Naive thymus-derived CD4-positive, alpha-beta T cell (primary cell): ENCODE measurements at regions not wholly inside any gene's neighbourhood (a gene's known extent, or its start where the extent isn't known, plus 50 kb on each side); places are given as distances from the start of the nearest gene placed in this dataset.
A peak's percentile ranks its signal among the peaks of the same experiment; 100 is the strongest.

ENCODE experiments used
- ATAC-seq: fragments of 150-1000 bp; cut with Tn5 transposase; 2 replicates; pipeline ENCODE4 v1.10.0; 2021; ENCODE audit warnings: mild to moderate bottlenecking, moderate library complexity
- CTCF ChIA-PET: fragments of 350-600 bp; sonication (Branson Sonifier 250); formaldehyde crosslinking; loops from one replicate; lab custom pipeline; 2021; ENCODE audit warnings: antibody characterized with exemption; lab: Charles Lee
- POLR2A ChIA-PET: fragments of 350-600 bp; sonication (Branson Sonifier 250); formaldehyde crosslinking; loops from one replicate; lab custom pipeline; 2021; ENCODE audit warnings: antibody characterized with exemption, inconsistent platforms; lab: Charles Lee
- DNase-seq, 9 donors: peaks; one replicate each; pipeline versions ENCODE4 v3.0.0 to v3.0.0-alpha.2; 2020 to 2022; ENCODE audit warnings: mixed read lengths in 1 of 9
- H3K27ac ChIP-seq: one replicate; pipeline ENCODE4 v1.7.0; 2013; ENCODE audit warnings: mild to moderate bottlenecking, low read depth, low read length, moderate library complexity
- H3K27me3 ChIP-seq, 2 donors: one replicate each; pipeline ENCODE4 v1.7.0; 2013; ENCODE audit warnings: low read length in 2 of 2, mild to moderate bottlenecking in 2 of 2, moderate library complexity in 2 of 2; ENCODE audit not compliant: control insufficient read depth in 2 of 2, insufficient read depth in 2 of 2
- H3K36me3 ChIP-seq, 3 experiments: 1 replicate in 2 of 3; 2 replicates in 1 of 3; pipeline ENCODE4 v1.7.0; 2013; ENCODE audit warnings: low read length in 3 of 3, mild to moderate bottlenecking in 3 of 3, moderate library complexity in 1 of 3; ENCODE audit not compliant: insufficient read depth in 3 of 3, control insufficient read depth in 2 of 3
- H3K4me1 ChIP-seq, 2 donors: one replicate each; pipeline ENCODE4 v1.7.0; 2013; ENCODE audit warnings: low read length in 2 of 2, mild to moderate bottlenecking in 2 of 2, moderate library complexity in 1 of 2; ENCODE audit not compliant: control insufficient read depth in 2 of 2, insufficient read depth in 2 of 2
- H3K4me3 ChIP-seq: 2 replicates; pipeline ENCODE4 v1.7.0; 2013; ENCODE audit warnings: mild to moderate bottlenecking, low read length
- H3K9me3 ChIP-seq, 3 experiments: 1 replicate in 2 of 3; 2 replicates in 1 of 3; pipeline ENCODE4 v1.7.0; 2013; ENCODE audit warnings: low read length in 3 of 3; ENCODE audit not compliant: control insufficient read depth in 2 of 3
- H3K27ac Mint-ChIP-seq, 9 donors: one replicate each; pipeline ENCODE4 v1.8.0; 2020 to 2022; ENCODE audit warnings: mixed read lengths in 9 of 9, mild to moderate bottlenecking in 8 of 9, moderate library complexity in 5 of 9, inconsistent platforms in 2 of 9
- H3K27me3 Mint-ChIP-seq, 5 donors: one replicate each; pipeline ENCODE4 v1.8.0; 2021 to 2022; ENCODE audit warnings: mixed read lengths in 5 of 5, mild to moderate bottlenecking in 1 of 5
- H3K36me3 Mint-ChIP-seq, 5 donors: one replicate each; pipeline ENCODE4 v1.8.0; 2020 to 2022; ENCODE audit warnings: mixed read lengths in 5 of 5, mild to moderate bottlenecking in 3 of 5, inconsistent platforms in 1 of 5
- H3K4me1 Mint-ChIP-seq, 7 donors: one replicate each; pipeline ENCODE4 v1.8.0; 2020 to 2022; ENCODE audit warnings: mixed read lengths in 7 of 7, mild to moderate bottlenecking in 3 of 7, inconsistent platforms in 1 of 7
- H3K4me3 Mint-ChIP-seq, 10 donors: one replicate each; pipeline ENCODE4 v1.8.0; 2020 to 2022; ENCODE audit warnings: mild to moderate bottlenecking in 10 of 10, mixed read lengths in 10 of 10, moderate library complexity in 6 of 10, inconsistent platforms in 2 of 10
- H3K9me3 Mint-ChIP-seq, 11 donors: one replicate each; pipeline ENCODE4 v1.8.0; 2020 to 2022; ENCODE audit warnings: mixed read lengths in 11 of 11, mild to moderate bottlenecking in 4 of 11, inconsistent platforms in 1 of 11, moderate library complexity in 1 of 11
- intact Hi-C, 2 donors: fragments of 100-400 bp; cut with micrococcal nuclease; formaldehyde crosslinking; loops; one replicate each; pipeline ENCODE4 v1.15.1; 2023

DNA sequence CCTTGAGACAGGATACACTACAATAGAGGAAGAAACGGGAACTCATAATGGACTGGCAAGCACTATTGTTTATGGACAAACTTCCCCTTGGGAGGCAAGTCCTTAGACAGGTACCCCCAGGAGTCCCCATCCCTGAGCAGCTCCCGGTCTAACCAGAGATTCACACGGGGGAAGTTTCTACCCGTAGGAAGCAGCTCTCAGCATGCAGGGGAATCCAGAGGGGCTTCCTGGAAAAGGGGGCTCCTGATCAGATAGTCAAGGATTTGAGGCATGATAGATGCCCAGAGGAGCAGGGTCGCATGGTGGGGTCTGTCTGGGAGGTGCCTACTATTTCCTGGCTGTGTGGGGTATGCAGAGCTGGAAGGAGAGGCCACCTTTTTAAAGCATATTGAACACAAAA is 282.4 kb upstream of the RTL1 start:
- H3K9me3 Mint-ChIP-seq: peaks cover 0 to 2% (median 0%) of the 10 kb centered on the region in 11 donors
- ChIA-PET POLR2A (no interaction called here), CTCF (no interaction called here)
- H3K27ac Mint-ChIP-seq: no peak overlapping the region
- no peaks in the 10 kb centered on the region for H3K9me3 ChIP-seq
- no peaks in the 10 kb centered on the region for H3K36me3 ChIP-seq
- H3K4me1 ChIP-seq: no peaks in the 10 kb centered on the region
- intact Hi-C loops: no loop called here
- H3K4me3 Mint-ChIP-seq: no peak overlapping the region
- ATAC-seq: no peak
- no peaks in the 10 kb centered on the region for H3K36me3 Mint-ChIP-seq
- H3K27me3 Mint-ChIP-seq: peaks cover 0 to 10% (median 6%) of the 10 kb centered on the region in 5 donors
- H3K27me3 ChIP-seq: no peaks in the 10 kb centered on the region
- no peak overlapping the region for H3K4me3 ChIP-seq
- no peak overlapping the region for H3K27ac ChIP-seq
- DNase-seq: no peak
- peaks cover 0 to 3% (median 0%) of the 10 kb centered on the region in 7 donors for H3K4me1 Mint-ChIP-seq

DNA sequence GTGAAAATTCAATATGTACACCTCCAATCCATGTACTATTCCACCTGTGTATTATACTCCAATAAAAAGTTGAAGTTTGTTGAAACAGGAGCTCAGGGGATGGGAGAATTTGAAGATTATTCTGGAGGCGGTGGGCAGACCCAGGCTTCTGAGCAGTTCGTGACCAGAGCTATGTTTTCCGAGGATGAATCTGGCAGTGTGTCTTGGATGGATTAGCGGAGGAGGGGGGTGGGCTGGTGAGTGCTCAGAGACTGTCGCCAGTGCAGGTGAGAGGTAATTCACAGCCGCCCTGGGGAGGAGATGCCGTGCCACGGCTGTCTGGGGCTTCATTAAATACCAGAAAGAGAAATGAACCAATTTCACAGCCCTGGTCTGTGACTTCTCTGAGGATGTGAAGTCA is 283.0 kb upstream of the RTL1 start:
- ChIA-PET POLR2A (no interaction called here), CTCF (no interaction called here)
- Histone ChIP-seq H3K4me3 (no peak overlapping the region), H3K36me3 (no peaks in the 10 kb centered on the region), H3K4me1 (no peaks in the 10 kb centered on the region), H3K27me3 (no peaks in the 10 kb centered on the region), H3K9me3 (no peaks in the 10 kb centered on the region), H3K27ac (no peak overlapping the region)
- H3K36me3 Mint-ChIP-seq: no peaks in the 10 kb centered on the region
- H3K27me3 Mint-ChIP-seq: peaks cover 0 to 10% (median 6%) of the 10 kb centered on the region in 5 donors
- DNase-seq (no peak), ATAC-seq (no peak)
- H3K27ac Mint-ChIP-seq: no peak overlapping the region
- peaks cover 0 to 3% (median 0%) of the 10 kb centered on the region in 7 donors for H3K4me1 Mint-ChIP-seq
- intact Hi-C loops: no loop called here
- H3K9me3 Mint-ChIP-seq: peaks cover 0 to 2% (median 0%) of the 10 kb centered on the region in 11 donors
- no peak overlapping the region for H3K4me3 Mint-ChIP-seq

DNA sequence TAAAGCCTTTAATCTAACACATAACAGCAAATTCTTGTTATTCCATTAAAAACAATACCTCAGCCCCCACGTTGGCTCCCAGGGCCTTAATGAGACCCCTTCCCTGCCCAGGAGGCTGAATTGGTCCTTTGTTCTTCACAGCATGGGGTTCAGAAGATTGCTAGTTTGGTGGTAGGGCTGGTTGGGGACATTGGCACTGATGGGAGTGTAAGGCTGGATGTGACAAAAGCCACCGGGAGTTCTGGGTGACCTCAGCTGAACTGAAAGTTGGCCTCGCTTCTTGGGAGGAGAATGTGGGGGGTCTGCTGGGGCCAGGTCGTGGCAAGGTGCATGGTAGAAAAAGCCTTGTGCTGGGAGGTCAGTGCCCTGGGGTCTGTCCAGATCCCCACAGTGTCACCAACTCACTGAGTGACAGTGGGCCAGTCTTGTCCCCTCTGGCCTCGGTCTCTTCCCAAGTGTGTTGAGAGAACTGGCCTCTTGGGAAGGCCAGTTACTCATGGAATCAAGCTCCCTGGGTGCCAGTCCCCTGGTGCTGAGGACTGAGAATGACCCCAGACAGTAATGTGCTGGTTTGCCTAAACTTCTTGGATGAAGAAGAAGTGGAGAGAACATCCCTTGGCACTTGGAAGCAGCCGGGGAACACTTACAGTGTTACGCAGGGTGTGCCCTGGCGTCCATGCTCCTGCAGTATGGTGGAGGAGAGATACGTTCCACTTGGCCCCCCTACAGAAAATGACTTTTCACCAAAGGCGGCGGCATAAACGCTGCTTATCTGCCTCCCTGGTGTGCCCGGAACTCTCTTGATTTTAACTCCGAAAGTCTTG is 283.7 kb upstream of the RTL1 start:
- H3K9me3 Mint-ChIP-seq: peaks cover 0 to 2% (median 0%) of the 10 kb centered on the region in 11 donors
- no peak for DNase-seq

DNA sequence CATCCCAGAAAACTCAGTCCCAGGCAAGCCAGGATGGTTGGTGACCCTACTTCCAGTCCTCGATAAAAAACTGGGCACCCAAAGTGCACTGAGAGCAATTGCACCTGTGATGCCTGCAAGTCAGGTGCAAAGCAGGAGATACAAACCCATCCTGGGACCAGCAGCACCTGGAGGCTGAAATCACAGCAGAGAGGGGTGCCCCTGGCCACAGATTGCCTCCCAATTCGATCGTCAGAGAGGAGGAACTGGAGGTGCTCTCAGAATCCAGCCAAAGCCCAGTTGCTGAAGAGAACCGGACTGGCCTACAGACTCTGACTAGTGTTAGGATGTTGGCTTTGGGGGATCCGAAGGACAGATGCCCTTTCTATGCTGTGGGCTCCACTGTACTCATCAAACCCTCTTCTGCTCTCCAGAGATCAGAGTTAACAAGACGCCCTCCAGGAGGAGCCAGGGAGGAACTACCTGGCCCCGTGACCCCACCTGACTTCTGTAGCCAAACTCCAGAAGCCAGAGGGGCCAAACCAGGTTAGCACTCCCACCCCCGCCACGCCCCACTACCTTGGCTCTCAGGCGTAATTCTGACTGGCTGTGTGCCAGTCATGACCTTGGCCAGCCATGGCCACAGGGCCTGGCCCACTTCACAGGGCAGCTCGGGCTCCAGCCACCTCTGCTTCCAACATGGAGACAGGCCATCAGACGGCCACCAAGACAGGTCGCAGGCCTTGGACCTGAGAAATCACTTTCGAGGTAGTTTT is 284.5 kb upstream of the RTL1 start:
- no peaks in the 10 kb centered on the region for H3K9me3 ChIP-seq
- Mint-ChIP-seq H3K27ac (no peak overlapping the region), H3K27me3 (peaks cover 0 to 10% (median 6%) of the 10 kb centered on the region in 5 donors), H3K4me3 (no peak overlapping the region), H3K9me3 (peaks cover 0 to 2% (median 0%) of the 10 kb centered on the region in 11 donors), H3K36me3 (no peaks in the 10 kb centered on the region), H3K4me1 (peaks cover 0 to 3% (median 0%) of the 10 kb centered on the region in 7 donors)
- ChIA-PET CTCF (no interaction called here), POLR2A (no interaction called here)
- ATAC-seq (no peak), DNase-seq (no peak)
- no peaks in the 10 kb centered on the region for H3K27me3 ChIP-seq
- intact Hi-C loops: no loop called here
- no peaks in the 10 kb centered on the region for H3K4me1 ChIP-seq
- H3K36me3 ChIP-seq: no peaks in the 10 kb centered on the region
- no peak overlapping the region for H3K27ac ChIP-seq
- H3K4me3 ChIP-seq: no peak overlapping the region

More for the DNA sequence above, 283.7 kb upstream of the RTL1 start:
- no peak for ATAC-seq
- H3K36me3 ChIP-seq: no peaks in the 10 kb centered on the region
- POLR2A ChIA-PET: no interaction called here
- H3K27ac ChIP-seq: no peak overlapping the region
- no peaks in the 10 kb centered on the region for H3K27me3 ChIP-seq
- H3K36me3 Mint-ChIP-seq: no peaks in the 10 kb centered on the region
- no peak overlapping the region for H3K27ac Mint-ChIP-seq
- no peaks in the 10 kb centered on the region for H3K9me3 ChIP-seq
- CTCF ChIA-PET: no interaction called here
- intact Hi-C loops: no loop called here
- no peak overlapping the region for H3K4me3 Mint-ChIP-seq
- H3K4me1 Mint-ChIP-seq: peaks cover 0 to 3% (median 0%) of the 10 kb centered on the region in 7 donors
- peaks cover 0 to 10% (median 6%) of the 10 kb centered on the region in 5 donors for H3K27me3 Mint-ChIP-seq
- H3K4me1 ChIP-seq: no peaks in the 10 kb centered on the region
- H3K4me3 ChIP-seq: no peak overlapping the region

DNA sequence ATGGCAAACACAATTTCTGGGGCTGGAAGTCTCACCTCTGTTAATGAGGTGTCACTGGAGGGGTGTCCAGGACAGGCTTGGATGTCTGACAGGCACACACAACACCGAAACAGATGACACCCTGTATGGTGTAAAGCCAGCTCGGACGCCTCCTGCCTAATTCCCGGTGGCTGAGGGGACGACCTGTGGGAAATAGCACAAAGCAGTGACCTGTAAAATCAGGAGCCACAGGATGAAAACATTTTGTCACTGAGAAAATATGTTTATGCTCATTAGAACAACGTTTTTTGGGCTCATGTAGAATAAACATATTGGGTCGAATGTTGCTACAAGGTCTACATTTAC is 285.0 kb upstream of the RTL1 start:
- ChIA-PET CTCF (no interaction called here), POLR2A (no interaction called here)
- H3K4me1 Mint-ChIP-seq: peaks cover 0 to 3% (median 0%) of the 10 kb centered on the region in 7 donors
- Histone ChIP-seq H3K36me3 (no peaks in the 10 kb centered on the region), H3K27ac (no peak overlapping the region), H3K27me3 (no peaks in the 10 kb centered on the region), H3K4me3 (no peak overlapping the region), H3K4me1 (no peaks in the 10 kb centered on the region), H3K9me3 (no peaks in the 10 kb centered on the region)
- DNase-seq (no peak), ATAC-seq (no peak)
- intact Hi-C loops: no loop called here
- H3K27ac Mint-ChIP-seq: no peak overlapping the region
- peaks cover 0 to 2% (median 0%) of the 10 kb centered on the region in 11 donors for H3K9me3 Mint-ChIP-seq
- no peak overlapping the region for H3K4me3 Mint-ChIP-seq
- H3K27me3 Mint-ChIP-seq: peaks cover 0 to 10% (median 6%) of the 10 kb centered on the region in 5 donors
- no peaks in the 10 kb centered on the region for H3K36me3 Mint-ChIP-seq

DNA sequence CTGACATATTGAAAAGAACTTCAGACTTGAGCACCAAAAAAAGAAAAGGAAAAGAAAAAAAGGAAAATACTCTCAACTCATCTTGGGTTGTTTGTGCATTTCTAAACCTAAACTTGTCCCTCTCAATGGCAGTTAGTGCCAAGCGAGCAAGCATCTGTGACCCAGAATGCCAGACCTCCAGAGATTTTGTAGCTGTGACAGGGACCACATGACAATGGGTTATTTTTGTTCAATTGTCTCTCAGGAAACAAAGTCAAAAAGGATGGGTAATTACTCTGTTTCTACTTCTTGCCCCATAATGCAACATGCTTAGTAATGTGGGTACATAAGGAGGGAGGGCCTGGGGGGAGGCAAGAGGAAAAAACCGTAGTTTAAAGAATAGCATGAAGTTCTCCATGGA is 285.7 kb upstream of the RTL1 start:
- ChIA-PET CTCF (no interaction called here), POLR2A (no interaction called here)
- H3K36me3 Mint-ChIP-seq: no peaks in the 10 kb centered on the region
- H3K9me3 Mint-ChIP-seq: peaks cover 0 to 2% (median 0%) of the 10 kb centered on the region in 11 donors
- H3K36me3 ChIP-seq: no peaks in the 10 kb centered on the region
- ATAC-seq (no peak), DNase-seq (no peak)
- no peaks in the 10 kb centered on the region for H3K4me1 ChIP-seq
- H3K9me3 ChIP-seq: no peaks in the 10 kb centered on the region
- no peak overlapping the region for H3K27ac Mint-ChIP-seq
- H3K4me3 ChIP-seq: no peak overlapping the region
- H3K4me3 Mint-ChIP-seq: peak overlapping the region in 1 of 10 donors; percentile 34
- intact Hi-C loops: no loop called here
- H3K4me1 Mint-ChIP-seq: peaks cover 0 to 3% (median 0%) of the 10 kb centered on the region in 7 donors
- peaks cover 0 to 12% (median 6%) of the 10 kb centered on the region in 5 donors for H3K27me3 Mint-ChIP-seq
- H3K27ac ChIP-seq: no peak overlapping the region
- no peaks in the 10 kb centered on the region for H3K27me3 ChIP-seq
